Upper lobe of right lung (tissue), 1 donor: ENCODE measurements at regions not wholly inside any gene's neighbourhood (a gene's known extent, or its start where the extent isn't known, plus 50 kb on each side); places are given as distances from the start of the nearest gene placed in this dataset.
A peak's percentile ranks its signal among the peaks of the same experiment; 100 is the strongest.
"Not testable (repeated sequence)": the region's sequence is repeated elsewhere in the genome, so short reads cannot be mapped to it uniquely, and the experiment has no call there.

Experiments used
- ATAC-seq: fragments of 200-7000 bp; cut with Tn5 transposase; one replicate; pipeline ENCODE4 v1.9.1; 2020; ENCODE audit warnings: mild to moderate bottlenecking, moderate library complexity
- DNase-seq: peaks from one replicate; pipeline ENCODE4 v3.0.0-alpha.2; 2020
- H3K27ac ChIP-seq: fragments of 200-600 bp; one replicate; pipeline ENCODE4 v1.8.0; 2022
- H3K27me3 ChIP-seq: fragments of 200-600 bp; one replicate; pipeline ENCODE4 v1.8.0; 2022; ENCODE audit warnings: mild to moderate bottlenecking
- H3K36me3 ChIP-seq: fragments of 200-600 bp; one replicate; pipeline ENCODE4 v1.8.0; 2022
- H3K4me1 ChIP-seq: fragments of 200-600 bp; one replicate; pipeline ENCODE4 v1.8.0; 2022
- H3K4me3 ChIP-seq: fragments of 200-600 bp; one replicate; pipeline ENCODE4 v1.8.0; 2022; ENCODE audit warnings: mild to moderate bottlenecking
- H3K9me3 ChIP-seq: fragments of 200-600 bp; one replicate; pipeline ENCODE4 v1.8.0; 2022
- intact Hi-C: fragments of 100-400 bp; cut with DNase I; formaldehyde crosslinking; loops from one replicate; pipeline ENCODE4 v1.11.0; 2022
- donor health status: DM: no; HTN: yes; CAD: no; lungs with severe emphysema.

- DNase-seq, H3K27ac ChIP-seq, H3K9me3 ChIP-seq, H3K27me3 ChIP-seq, H3K4me1 ChIP-seq, intact Hi-C loops, H3K36me3 ChIP-seq, H3K4me3 ChIP-seq: not testable (repeated sequence)
- ATAC-seq = peak; percentile 100
These were observed 65.0 kb upstream of the TP53TG3D start for GRCh38 chr16:32187918-32188669.

DNA sequence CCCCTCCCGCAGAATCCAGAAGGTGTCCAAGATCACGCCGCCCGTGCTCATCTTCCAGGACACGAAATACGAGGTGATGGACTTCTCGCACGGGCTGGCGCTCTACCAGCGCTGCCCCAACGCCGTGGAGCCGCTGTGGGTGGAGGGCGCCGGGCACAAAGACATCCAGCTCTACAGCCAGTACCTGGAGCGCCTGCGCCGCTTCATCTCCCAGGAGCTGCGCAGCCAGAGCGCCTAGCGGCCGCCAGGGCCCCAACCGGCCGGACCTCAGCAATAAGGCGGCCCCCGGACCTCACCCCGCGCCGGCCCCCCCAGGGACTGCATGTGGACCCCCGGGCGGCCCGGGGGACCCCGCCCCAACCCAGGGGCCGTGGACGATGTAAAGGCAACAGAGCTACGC lies 50.5 kb upstream of the TP53TG3D start:
- H3K4me1 ChIP-seq, H3K4me3 ChIP-seq, intact Hi-C loops, H3K27ac ChIP-seq, H3K9me3 ChIP-seq, ATAC-seq, H3K27me3 ChIP-seq, H3K36me3 ChIP-seq: not testable (repeated sequence)
- DNase-seq = peak; percentile 6
